Neural progenitor cell (in vitro differentiated cells): ENCODE measurements at regions not wholly inside any gene's neighbourhood (a gene's known extent, or its start where the extent isn't known, plus 50 kb on each side); places are given as distances from the start of the nearest gene placed in this dataset.
A peak's percentile ranks its signal among the peaks of the same experiment; 100 is the strongest.

ENCODE experiments used
- DNase-seq: peaks from one replicate; pipeline ENCODE4 v3.0.0-alpha.2; 2016; ENCODE audit warnings: low spot score
- H2AFZ ChIP-seq: fragments of 200-600 bp; sonication (generic); replicated peaks from 2 replicates; pipeline ENCODE4 v1.6.1; 2016; ENCODE audit warnings: antibody characterized with exemption
- H3F3A ChIP-seq: fragments of 200-600 bp; sonication (generic); 2 replicates; pipeline ENCODE4 v1.6.1; 2016; ENCODE audit warnings: antibody characterized with exemption, low read depth
- H3K27ac ChIP-seq: fragments of 200-600 bp; sonication (generic); 2 replicates; pipeline ENCODE4 v1.5.1; 2016; ENCODE audit warnings: mild to moderate bottlenecking
- H3K27me3 ChIP-seq: fragments of 200-600 bp; sonication (generic); 2 replicates; pipeline ENCODE4 v1.6.1; 2016; ENCODE audit warnings: mild to moderate bottlenecking, moderate library complexity
- H3K36me3 ChIP-seq: fragments of 200-600 bp; sonication (generic); 2 replicates; pipeline ENCODE4 v1.5.1; 2016
- H3K4me1 ChIP-seq: fragments of 200-600 bp; sonication (generic); 2 replicates; pipeline ENCODE4 v1.6.1; 2016; ENCODE audit warnings: mixed run types
- H3K4me2 ChIP-seq: fragments of 200-600 bp; sonication (generic); 2 replicates; pipeline ENCODE4 v1.6.1; 2016
- H3K4me3 ChIP-seq: fragments of 200-600 bp; sonication (generic); 2 replicates; pipeline ENCODE4 v1.5.1; 2016
- H3K79me2 ChIP-seq: fragments of 200-600 bp; sonication (generic); 2 replicates; pipeline ENCODE4 v1.6.1; 2016; ENCODE audit warnings: low read depth
- H3K9ac ChIP-seq: fragments of 200-600 bp; sonication (generic); 2 replicates; pipeline ENCODE4 v1.6.1; 2016
- H3K9me3 ChIP-seq: fragments of 200-600 bp; sonication (generic); 2 replicates; pipeline ENCODE4 v1.5.1; 2016; ENCODE audit warnings: low read depth
- H4K20me1 ChIP-seq: fragments of 200-600 bp; sonication (generic); 2 replicates; pipeline ENCODE4 v1.6.1; 2016; ENCODE audit warnings: low read depth
- H3K27ac Mint-ChIP-seq: 3 replicates; pipeline ENCODE4 v1.8.0; 2021; ENCODE audit warnings: mixed read lengths
- H3K27me3 Mint-ChIP-seq: 2 replicates; pipeline ENCODE4 v1.8.0; 2022; ENCODE audit warnings: low read depth, mild to moderate bottlenecking, inconsistent platforms, moderate library complexity, mixed read lengths; ENCODE audit not compliant: insufficient read depth
- H3K36me3 Mint-ChIP-seq: 3 replicates; pipeline ENCODE4 v1.8.0; 2021; ENCODE audit warnings: mixed read lengths
- H3K4me1 Mint-ChIP-seq: 3 replicates; pipeline ENCODE4 v1.8.0; 2021; ENCODE audit warnings: mixed read lengths
- H3K4me3 Mint-ChIP-seq: 3 replicates; pipeline ENCODE4 v1.8.0; 2021; ENCODE audit warnings: mild to moderate bottlenecking, moderate library complexity, mixed read lengths
- H3K9me3 Mint-ChIP-seq: 3 replicates; pipeline ENCODE4 v1.8.0; 2020; ENCODE audit warnings: mixed read lengths
- EZH2 ChIP-seq: fragments of 200-600 bp; sonication (generic); IDR thresholded peaks from 2 replicates; pipeline ENCODE4 v1.6.1; 2017; ENCODE audit warnings: antibody characterized with exemption, mild to moderate bottlenecking, moderate library complexity
- EZH2phosphoT487 ChIP-seq: fragments of 200-600 bp; sonication (generic); IDR thresholded peaks from 2 replicates; pipeline ENCODE4 v1.6.1; 2017; ENCODE audit warnings: antibody characterized with exemption
- TF ChIP-seq, protein P1 (sequence below): fragments of 200-600 bp; sonication (generic); IDR thresholded peaks from 2 replicates; pipeline ENCODE4 v1.5.1; 2017; ENCODE audit warnings: antibody characterized with exemption, mild to moderate bottlenecking

DNA sequence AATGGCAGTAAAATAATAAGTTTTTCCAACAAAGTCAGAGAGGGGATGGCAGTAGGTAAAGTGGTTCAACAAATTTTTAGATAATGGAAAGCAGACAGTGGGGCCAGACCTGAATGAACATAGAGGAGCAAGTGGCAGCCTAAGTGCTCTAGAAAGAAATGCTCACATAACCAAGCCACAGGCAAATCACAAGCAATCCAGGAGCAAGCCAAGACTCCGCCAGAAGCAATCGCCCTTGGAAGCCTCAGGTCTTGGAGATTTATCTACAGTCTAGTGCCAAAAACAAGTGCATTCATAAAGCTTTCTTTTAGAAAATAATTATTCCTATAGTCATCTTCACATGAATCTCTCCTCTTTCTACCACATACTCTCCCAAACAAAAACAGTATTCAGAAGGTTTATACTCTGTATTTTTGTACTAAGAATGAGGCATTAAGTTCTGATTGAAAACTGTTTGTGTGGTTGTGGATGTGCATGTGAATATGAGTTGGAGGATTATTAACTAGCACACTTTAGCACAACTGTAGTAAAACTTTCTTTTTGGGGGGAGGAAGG, 375.5 kb downstream of the CDH9 start:
- Mint-ChIP-seq H3K36me3 (no peaks in the 10 kb centered on the region), H3K4me3 (no peak overlapping the region), H3K4me1 (peaks cover 2% of the 10 kb centered on the region), H3K27me3 (no peaks in the 10 kb centered on the region), H3K27ac (no peak overlapping the region), H3K9me3 (peaks cover 8% of the 10 kb centered on the region)
- H3F3A ChIP-seq, result no peaks in the 10 kb centered on the region
- no peaks in the 10 kb centered on the region for H3K9me3 ChIP-seq
- no peaks in the 10 kb centered on the region for H3K4me1 ChIP-seq
- no peak overlapping the region for H3K4me3 ChIP-seq
- H3K27ac ChIP-seq, result no peak overlapping the region
- no peaks in the 10 kb centered on the region for H3K79me2 ChIP-seq
- H3K36me3 ChIP-seq, result no peaks in the 10 kb centered on the region
- DNase-seq, result no peak
- no peak overlapping the region for H3K9ac ChIP-seq
- no peak overlapping the region for H2AFZ ChIP-seq
- H3K27me3 ChIP-seq, result no peaks in the 10 kb centered on the region
- no peak overlapping the region for H3K4me2 ChIP-seq
- H4K20me1 ChIP-seq, result no peaks in the 10 kb centered on the region
- TF ChIP-seq EZH2phosphoT487 (no peak), EZH2 (no peak)

- H3K27me3 Mint-ChIP-seq, result no peaks in the 10 kb centered on the region
- Histone ChIP-seq H3K4me2 (no peak overlapping the region), H3K9ac (no peak overlapping the region), H3K27me3 (no peaks in the 10 kb centered on the region), H4K20me1 (no peaks in the 10 kb centered on the region), H3K4me3 (no peak overlapping the region), H3K79me2 (no peaks in the 10 kb centered on the region), H3F3A (no peaks in the 10 kb centered on the region), H2AFZ (no peak overlapping the region), H3K9me3 (no peaks in the 10 kb centered on the region), H3K27ac (no peak overlapping the region), H3K4me1 (no peaks in the 10 kb centered on the region), H3K36me3 (no peaks in the 10 kb centered on the region)
- H3K27ac Mint-ChIP-seq, result no peak overlapping the region
- TF ChIP-seq, protein P1, sequence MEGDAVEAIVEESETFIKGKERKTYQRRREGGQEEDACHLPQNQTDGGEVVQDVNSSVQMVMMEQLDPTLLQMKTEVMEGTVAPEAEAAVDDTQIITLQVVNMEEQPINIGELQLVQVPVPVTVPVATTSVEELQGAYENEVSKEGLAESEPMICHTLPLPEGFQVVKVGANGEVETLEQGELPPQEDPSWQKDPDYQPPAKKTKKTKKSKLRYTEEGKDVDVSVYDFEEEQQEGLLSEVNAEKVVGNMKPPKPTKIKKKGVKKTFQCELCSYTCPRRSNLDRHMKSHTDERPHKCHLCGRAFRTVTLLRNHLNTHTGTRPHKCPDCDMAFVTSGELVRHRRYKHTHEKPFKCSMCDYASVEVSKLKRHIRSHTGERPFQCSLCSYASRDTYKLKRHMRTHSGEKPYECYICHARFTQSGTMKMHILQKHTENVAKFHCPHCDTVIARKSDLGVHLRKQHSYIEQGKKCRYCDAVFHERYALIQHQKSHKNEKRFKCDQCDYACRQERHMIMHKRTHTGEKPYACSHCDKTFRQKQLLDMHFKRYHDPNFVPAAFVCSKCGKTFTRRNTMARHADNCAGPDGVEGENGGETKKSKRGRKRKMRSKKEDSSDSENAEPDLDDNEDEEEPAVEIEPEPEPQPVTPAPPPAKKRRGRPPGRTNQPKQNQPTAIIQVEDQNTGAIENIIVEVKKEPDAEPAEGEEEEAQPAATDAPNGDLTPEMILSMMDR, result no peak
- H3K9me3 Mint-ChIP-seq, result peaks cover 14% of the 10 kb centered on the region
- no peak overlapping the region for H3K4me3 Mint-ChIP-seq
- DNase-seq, result no peak
- no peaks in the 10 kb centered on the region for H3K36me3 Mint-ChIP-seq
- H3K4me1 Mint-ChIP-seq, result peaks cover 2% of the 10 kb centered on the region
Measured at GRCh38 chr5:26660116-26660515, 378.3 kb downstream of the CDH9 start.

GRCh38 chr5:26649000-26649399, 389.4 kb downstream of the CDH9 start:
- H2AFZ ChIP-seq, result peak overlapping the region; percentile 73
- H3K27me3 Mint-ChIP-seq, result no peaks in the 10 kb centered on the region
- H3K9me3 ChIP-seq, result no peaks in the 10 kb centered on the region
- H3K27me3 ChIP-seq, result no peaks in the 10 kb centered on the region
- no peak overlapping the region for H3K4me2 ChIP-seq
- H3K4me3 ChIP-seq, result no peak overlapping the region
- H3K27ac ChIP-seq, result no peak overlapping the region
- no peaks in the 10 kb centered on the region for H3K36me3 ChIP-seq
- H3K4me1 ChIP-seq, result peaks cover 6% of the 10 kb centered on the region
- no peak overlapping the region for H3K4me3 Mint-ChIP-seq
- no peaks in the 10 kb centered on the region for H4K20me1 ChIP-seq
- peaks cover 3% of the 10 kb centered on the region for H3K36me3 Mint-ChIP-seq
- H3K79me2 ChIP-seq, result no peaks in the 10 kb centered on the region
- peaks cover 4% of the 10 kb centered on the region for H3K4me1 Mint-ChIP-seq
- TF ChIP-seq EZH2phosphoT487 (no peak), EZH2 (no peak)
- TF ChIP-seq, protein P1, result no peak
- H3F3A ChIP-seq, result no peaks in the 10 kb centered on the region
- peak overlapping the region; percentile 41 for H3K27ac Mint-ChIP-seq
- peaks cover 9% of the 10 kb centered on the region for H3K9me3 Mint-ChIP-seq
- no peak for DNase-seq
- no peak overlapping the region for H3K9ac ChIP-seq

GRCh38 chr5:26647781-26648180, 390.6 kb downstream of the CDH9 start:
- H3K27ac Mint-ChIP-seq, result no peak overlapping the region
- Histone ChIP-seq H3K4me2 (no peak overlapping the region), H2AFZ (no peak overlapping the region), H3K9ac (no peak overlapping the region), H3K36me3 (no peaks in the 10 kb centered on the region), H3K4me1 (peaks cover 6% of the 10 kb centered on the region), H3K27ac (no peak overlapping the region), H3K79me2 (no peaks in the 10 kb centered on the region), H3K4me3 (no peak overlapping the region), H3F3A (no peaks in the 10 kb centered on the region), H3K9me3 (no peaks in the 10 kb centered on the region), H3K27me3 (no peaks in the 10 kb centered on the region), H4K20me1 (no peaks in the 10 kb centered on the region)
- H3K27me3 Mint-ChIP-seq, result no peaks in the 10 kb centered on the region
- peaks cover 9% of the 10 kb centered on the region for H3K9me3 Mint-ChIP-seq
- peaks cover 4% of the 10 kb centered on the region for H3K4me1 Mint-ChIP-seq
- TF ChIP-seq EZH2 (no peak), EZH2phosphoT487 (no peak)
- TF ChIP-seq, protein P1, result no peak
- H3K36me3 Mint-ChIP-seq, result peaks cover 3% of the 10 kb centered on the region
- no peak for DNase-seq
- no peak overlapping the region for H3K4me3 Mint-ChIP-seq
